ENCODE measurements at regions not wholly inside any gene's neighbourhood (a gene's known extent, or its start where the extent isn't known, plus 50 kb on each side); places are given as distances from the start of the nearest gene placed in this dataset.
"Not testable (repeated sequence)": the region's sequence is repeated elsewhere in the genome, so short reads cannot be mapped to it uniquely, and the experiment has no call there.

- peak in 1 of 2 experiments; percentile 9 for DNase-seq
Measured at GRCh38 chr16:7278636-7279035, 54.0 kb upstream of the RBFOX1 start.

GRCh38 chr16:7272567-7273158, 60.0 kb upstream of the RBFOX1 start:
- DNase-seq = no peak

GRCh38 chr16:7271486-7271885, 61.2 kb upstream of the RBFOX1 start:
- no peak for DNase-seq

- no peak for DNase-seq
Measured at GRCh38 chr16:7270823-7271222, 61.8 kb upstream of the RBFOX1 start.

GRCh38 chr16:7270006-7270405, 62.6 kb upstream of the RBFOX1 start:
- DNase-seq = no peak

- peak in 1 of 2 experiments; percentile 49 for DNase-seq
Measured at GRCh38 chr16:7268182-7268581, 64.5 kb upstream of the RBFOX1 start.

GRCh38 chr16:7257016-7257415, 75.6 kb upstream of the RBFOX1 start:
- DNase-seq = no peak

GRCh38 chr16:7246578-7246977, 86.1 kb upstream of the RBFOX1 start:
- DNase-seq = no peak

GRCh38 chr16:7239547-7239946, 93.1 kb upstream of the RBFOX1 start:
- no peak for DNase-seq

- DNase-seq = no peak
Measured at GRCh38 chr16:7236824-7237410, 95.7 kb upstream of the RBFOX1 start.

- no peak for DNase-seq
Measured at GRCh38 chr16:7233975-7234374, 98.7 kb upstream of the RBFOX1 start.

- no peak for DNase-seq
Measured at GRCh38 chr16:7231762-7232161, 100.9 kb upstream of the RBFOX1 start.

GRCh38 chr16:7229433-7230218, 103.0 kb upstream of the RBFOX1 start:
- DNase-seq = not testable (repeated sequence)

- no peak for DNase-seq
Measured at GRCh38 chr16:7227229-7227721, 105.4 kb upstream of the RBFOX1 start.

GRCh38 chr16:7221157-7221556, 111.5 kb upstream of the RBFOX1 start:
- no peak for DNase-seq

- no peak for DNase-seq
Measured at GRCh38 chr16:7218936-7219335, 113.7 kb upstream of the RBFOX1 start.

GRCh38 chr16:7217797-7218196, 114.8 kb upstream of the RBFOX1 start:
- DNase-seq = no peak

GRCh38 chr16:7216719-7217118, 115.9 kb upstream of the RBFOX1 start:
- no peak for DNase-seq

GRCh38 chr16:7211781-7212180, 120.9 kb upstream of the RBFOX1 start:
- no peak for DNase-seq

GRCh38 chr16:7209598-7209997, 123.0 kb upstream of the RBFOX1 start:
- no peak for DNase-seq

GRCh38 chr16:7206469-7206868, 126.2 kb upstream of the RBFOX1 start:
- DNase-seq = no peak

- no peak for DNase-seq
Measured at GRCh38 chr16:7200320-7200719, 132.3 kb upstream of the RBFOX1 start.

- DNase-seq = no peak
Measured at GRCh38 chr16:7185689-7186088, 147.0 kb upstream of the RBFOX1 start.

GRCh38 chr16:7185165-7185564, 147.5 kb upstream of the RBFOX1 start:
- no peak for DNase-seq
